Liver (tissue), 8 donors: ENCODE measurements at regions not wholly inside any gene's neighbourhood (a gene's known extent, or its start where the extent isn't known, plus 50 kb on each side); places are given as distances from the start of the nearest gene placed in this dataset.

Source experiments
- DNase-seq: peaks from one replicate; pipeline ENCODE4 v3.0.0-alpha.2; 2017; ENCODE audit warnings: low spot score
- H3K27ac ChIP-seq, 2 donors: one replicate each; pipeline ENCODE4 v1.7.0; 2013; ENCODE audit warnings: inconsistent platforms in 2 of 2, low read length in 2 of 2, control low read depth in 1 of 2, low read depth in 1 of 2, mild to moderate bottlenecking in 1 of 2
- H3K27me3 ChIP-seq, 4 donors: one replicate each; pipeline versions ENCODE4 v1.6.1 to v1.7.0; 2013; ENCODE audit warnings: low read length in 3 of 4, inconsistent platforms in 1 of 4, mild to moderate bottlenecking in 1 of 4, moderate library complexity in 1 of 4; ENCODE audit not compliant: control insufficient read depth in 4 of 4, insufficient read depth in 4 of 4
- H3K36me3 ChIP-seq, 4 donors: one replicate each; pipeline versions ENCODE4 v1.6.1 to v1.7.0; 2013; ENCODE audit warnings: low read length in 3 of 4, mild to moderate bottlenecking in 3 of 4, low read depth in 1 of 4, moderate library complexity in 1 of 4; ENCODE audit not compliant: control insufficient read depth in 4 of 4, insufficient read depth in 3 of 4
- H3K4me1 ChIP-seq, 4 donors: one replicate each; pipeline versions ENCODE4 v1.6.1 to v1.7.0; 2013; ENCODE audit warnings: low read length in 3 of 4, mild to moderate bottlenecking in 3 of 4, moderate library complexity in 1 of 4; ENCODE audit not compliant: control insufficient read depth in 4 of 4, insufficient read depth in 4 of 4
- H3K4me3 ChIP-seq, 3 donors: one replicate each; pipeline versions ENCODE4 v1.6.1 to v1.7.0; 2013; ENCODE audit warnings: low read length in 3 of 3, control low read depth in 1 of 3, low read depth in 1 of 3, mild to moderate bottlenecking in 1 of 3
- H3K9ac ChIP-seq, 2 donors: one replicate each; pipeline ENCODE4 v1.7.0; 2013; ENCODE audit warnings: low read length in 2 of 2, mild to moderate bottlenecking in 2 of 2, moderate library complexity in 2 of 2, control low read depth in 1 of 2, low read depth in 1 of 2
- H3K9me3 ChIP-seq, 4 donors: one replicate each; pipeline versions ENCODE4 v1.6.1 to v1.7.0; 2013; ENCODE audit warnings: low read length in 3 of 4; ENCODE audit not compliant: control insufficient read depth in 4 of 4
- ATF3 ChIP-seq: IDR thresholded peaks from 2 replicates; pipeline ENCODE4 v1.6.1; 2016; ENCODE audit warnings: antibody characterized with exemption
- EGR1 ChIP-seq, 2 donors: IDR thresholded peaks; 2 replicates each; pipeline ENCODE4 v1.6.1; 2016 to 2018; ENCODE audit warnings: antibody characterized with exemption in 2 of 2, low read depth in 2 of 2
- FOXA1 ChIP-seq: IDR thresholded peaks from 2 replicates; pipeline ENCODE4 v1.6.1; 2016; ENCODE audit warnings: antibody characterized with exemption
- FOXA2 ChIP-seq: IDR thresholded peaks from 2 replicates; pipeline ENCODE4 v1.6.1; 2016; ENCODE audit warnings: antibody characterized with exemption
- GABPA ChIP-seq, 2 donors: IDR thresholded peaks in 1 of 2; conservative IDR thresholded peaks in 1 of 2; 2 replicates each; pipeline ENCODE4 v1.6.1; 2016; ENCODE audit warnings: antibody characterized with exemption in 2 of 2, mild to moderate bottlenecking in 1 of 2, moderate library complexity in 1 of 2
- HNF4A ChIP-seq, 2 donors: conservative IDR thresholded peaks; 2 replicates each; pipeline ENCODE4 v1.6.1; 2016; ENCODE audit warnings: antibody characterized with exemption in 2 of 2, mild to moderate bottlenecking in 2 of 2
- HNF4G ChIP-seq: IDR thresholded peaks from 2 replicates; pipeline ENCODE4 v1.6.1; 2016; ENCODE audit warnings: antibody characterized with exemption
- JUND ChIP-seq, 2 donors: IDR thresholded peaks; 2 replicates each; pipeline ENCODE4 v1.6.1; 2016; ENCODE audit warnings: antibody characterized with exemption in 2 of 2
- MAX ChIP-seq: IDR thresholded peaks from 2 replicates; pipeline ENCODE4 v1.6.1; 2016; ENCODE audit warnings: antibody characterized with exemption
- NR2F2 ChIP-seq: IDR thresholded peaks from 2 replicates; pipeline ENCODE4 v1.6.1; 2016; ENCODE audit warnings: antibody characterized with exemption
- RAD21 ChIP-seq, 2 donors: IDR thresholded peaks; 2 replicates each; pipeline ENCODE4 v1.6.1; 2016; ENCODE audit warnings: antibody characterized with exemption in 2 of 2, mild to moderate bottlenecking in 2 of 2
- RXRA ChIP-seq, 2 donors: IDR thresholded peaks; 2 replicates each; pipeline ENCODE4 v1.6.1; 2017 to 2018; ENCODE audit warnings: antibody characterized with exemption in 2 of 2, mild to moderate bottlenecking in 1 of 2
- SP1 ChIP-seq: IDR thresholded peaks from 2 replicates; pipeline ENCODE4 v1.6.1; 2018; ENCODE audit warnings: antibody characterized with exemption, mild to moderate bottlenecking
- TAF1 ChIP-seq: conservative IDR thresholded peaks from 2 replicates; pipeline ENCODE4 v1.6.1; 2016; ENCODE audit warnings: antibody characterized with exemption, mild to moderate bottlenecking
- YY1 ChIP-seq: IDR thresholded peaks from 2 replicates; pipeline ENCODE4 v1.6.1; 2016; ENCODE audit warnings: antibody characterized with exemption, mild to moderate bottlenecking
- WGBS: extraction: QIAGEN DNeasy Blood & Tissue Kit; methylation state at CpG from one replicate; pipeline ENCODE4 v1.1.7; 2013; 5-methylcytosine and 5-hydroxymethylcytosine counted together
- TF ChIP-seq, protein P1 (sequence below): fragments of 150-350 bp; IDR thresholded peaks from 2 replicates; pipeline ENCODE4 v1.5.1; 2017; ENCODE audit warnings: improper control_type of control experiment, low read depth, low read length; ENCODE audit not compliant: missing input control
- TF ChIP-seq, protein P2 (sequence below): IDR thresholded peaks from 2 replicates; pipeline ENCODE4 v1.6.1; 2016; ENCODE audit warnings: antibody characterized with exemption
- donor health status: healthy.
- donor health status: healthy.
- donor health status: healthy.
- donor health status: healthy.
- donor health status: healthy.

DNA sequence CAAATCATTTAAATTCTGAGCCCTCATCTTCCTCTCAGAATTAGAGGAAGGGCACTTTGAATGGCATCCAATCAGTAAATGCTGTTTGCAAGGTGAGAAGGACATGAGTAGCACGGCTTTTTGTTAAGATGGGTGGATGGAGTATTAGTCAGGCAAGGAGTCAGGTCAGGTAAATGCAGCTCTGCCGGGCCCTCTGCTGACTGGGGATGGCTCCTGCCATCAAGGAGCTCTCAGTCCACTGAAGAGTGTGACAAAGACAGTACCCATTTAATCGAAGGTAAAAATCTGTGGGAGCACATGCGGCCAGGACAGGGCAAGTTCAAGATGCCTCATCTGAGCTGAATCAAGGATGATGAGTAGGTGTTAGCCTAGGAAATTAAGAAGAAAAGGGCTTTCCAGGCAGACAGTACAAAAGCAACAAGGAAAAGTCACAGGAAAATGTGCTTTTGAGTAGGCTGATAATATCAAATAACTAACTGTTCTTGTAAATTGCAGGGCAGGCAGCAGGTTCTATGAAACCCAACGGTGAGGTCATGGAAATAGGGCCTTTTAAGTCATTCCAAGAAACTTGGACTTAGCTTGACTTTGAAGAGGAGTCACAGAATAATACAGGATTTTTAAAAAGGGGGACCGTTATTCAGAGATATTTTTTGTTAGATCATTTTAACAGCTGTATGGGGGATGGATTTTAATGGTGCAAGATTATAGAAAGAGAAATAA, 670.5 kb upstream of the ARGLU1 start (continued):
- TF ChIP-seq, protein P1, sequence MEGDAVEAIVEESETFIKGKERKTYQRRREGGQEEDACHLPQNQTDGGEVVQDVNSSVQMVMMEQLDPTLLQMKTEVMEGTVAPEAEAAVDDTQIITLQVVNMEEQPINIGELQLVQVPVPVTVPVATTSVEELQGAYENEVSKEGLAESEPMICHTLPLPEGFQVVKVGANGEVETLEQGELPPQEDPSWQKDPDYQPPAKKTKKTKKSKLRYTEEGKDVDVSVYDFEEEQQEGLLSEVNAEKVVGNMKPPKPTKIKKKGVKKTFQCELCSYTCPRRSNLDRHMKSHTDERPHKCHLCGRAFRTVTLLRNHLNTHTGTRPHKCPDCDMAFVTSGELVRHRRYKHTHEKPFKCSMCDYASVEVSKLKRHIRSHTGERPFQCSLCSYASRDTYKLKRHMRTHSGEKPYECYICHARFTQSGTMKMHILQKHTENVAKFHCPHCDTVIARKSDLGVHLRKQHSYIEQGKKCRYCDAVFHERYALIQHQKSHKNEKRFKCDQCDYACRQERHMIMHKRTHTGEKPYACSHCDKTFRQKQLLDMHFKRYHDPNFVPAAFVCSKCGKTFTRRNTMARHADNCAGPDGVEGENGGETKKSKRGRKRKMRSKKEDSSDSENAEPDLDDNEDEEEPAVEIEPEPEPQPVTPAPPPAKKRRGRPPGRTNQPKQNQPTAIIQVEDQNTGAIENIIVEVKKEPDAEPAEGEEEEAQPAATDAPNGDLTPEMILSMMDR, result no peak
- TF ChIP-seq GABPA (IDR thresholded peaks at IDR 0.05 in 1 of 2, conservative IDR thresholded peaks at IDR 0.05 in 1 of 2), result no peak
- TF ChIP-seq TAF1, result no peak
- no peak for TF ChIP-seq YY1
- TF ChIP-seq HNF4A (conservative IDR thresholded peaks at IDR 0.05), result no peak
- TF ChIP-seq SP1, result no peak

- no peaks in the 10 kb centered on the region for H3K9me3 ChIP-seq
- TF ChIP-seq SP1, result no peak
- TF ChIP-seq EGR1 (IDR thresholded peaks at IDR 0.05; ENCODE audit: low read depth in 2 of 2), result no peak
- TF ChIP-seq ATF3, result no peak
- no peak for TF ChIP-seq HNF4G
- TF ChIP-seq, protein P2, sequence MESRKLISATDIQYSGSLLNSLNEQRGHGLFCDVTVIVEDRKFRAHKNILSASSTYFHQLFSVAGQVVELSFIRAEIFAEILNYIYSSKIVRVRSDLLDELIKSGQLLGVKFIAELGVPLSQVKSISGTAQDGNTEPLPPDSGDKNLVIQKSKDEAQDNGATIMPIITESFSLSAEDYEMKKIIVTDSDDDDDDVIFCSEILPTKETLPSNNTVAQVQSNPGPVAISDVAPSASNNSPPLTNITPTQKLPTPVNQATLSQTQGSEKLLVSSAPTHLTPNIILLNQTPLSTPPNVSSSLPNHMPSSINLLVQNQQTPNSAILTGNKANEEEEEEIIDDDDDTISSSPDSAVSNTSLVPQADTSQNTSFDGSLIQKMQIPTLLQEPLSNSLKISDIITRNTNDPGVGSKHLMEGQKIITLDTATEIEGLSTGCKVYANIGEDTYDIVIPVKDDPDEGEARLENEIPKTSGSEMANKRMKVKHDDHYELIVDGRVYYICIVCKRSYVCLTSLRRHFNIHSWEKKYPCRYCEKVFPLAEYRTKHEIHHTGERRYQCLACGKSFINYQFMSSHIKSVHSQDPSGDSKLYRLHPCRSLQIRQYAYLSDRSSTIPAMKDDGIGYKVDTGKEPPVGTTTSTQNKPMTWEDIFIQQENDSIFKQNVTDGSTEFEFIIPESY, result no peak
- TF ChIP-seq NR2F2, result no peak
- TF ChIP-seq TAF1, result no peak
- TF ChIP-seq FOXA2, result no peak
- no peak for TF ChIP-seq MAX
- no peak for TF ChIP-seq HNF4A (conservative IDR thresholded peaks at IDR 0.05)
- no peak for TF ChIP-seq RAD21 (IDR thresholded peaks at IDR 0.05)
- TF ChIP-seq RXRA (IDR thresholded peaks at IDR 0.05), result no peak
- no peak for TF ChIP-seq YY1
- TF ChIP-seq JUND (IDR thresholded peaks at IDR 0.05), result no peak
- no peaks in the 10 kb centered on the region for H3K27me3 ChIP-seq
- WGBS, result 44% methylated on average over 12 of the region's 12 CpGs
- no peak overlapping the region for H3K9ac ChIP-seq
- DNase-seq, result no peak
- H3K4me3 ChIP-seq, result no peak overlapping the region
- H3K36me3 ChIP-seq, result no peaks in the 10 kb centered on the region
- no peak overlapping the region for H3K27ac ChIP-seq
- H3K4me1 ChIP-seq, result no peaks in the 10 kb centered on the region
These were observed 666.6 kb upstream of the ARGLU1 start for GRCh38 chr13:107234319-107235073.

GRCh38 chr13:107233541-107233940, 665.6 kb upstream of the ARGLU1 start:
- H3K4me3 ChIP-seq, result no peak overlapping the region
- no peak overlapping the region for H3K27ac ChIP-seq
- WGBS, result 46% methylated on average over 2 of the region's 2 CpGs
- H3K9me3 ChIP-seq, result no peaks in the 10 kb centered on the region
- no peaks in the 10 kb centered on the region for H3K36me3 ChIP-seq
- H3K4me1 ChIP-seq, result no peaks in the 10 kb centered on the region
- H3K27me3 ChIP-seq, result no peaks in the 10 kb centered on the region
- no peak for DNase-seq
- no peak overlapping the region for H3K9ac ChIP-seq
- TF ChIP-seq EGR1 (IDR thresholded peaks at IDR 0.05; ENCODE audit: low read depth in 2 of 2), result no peak
- no peak for TF ChIP-seq RAD21 (IDR thresholded peaks at IDR 0.05)
- TF ChIP-seq GABPA (IDR thresholded peaks at IDR 0.05 in 1 of 2, conservative IDR thresholded peaks at IDR 0.05 in 1 of 2), result no peak
- no peak for TF ChIP-seq HNF4G
- TF ChIP-seq RXRA (IDR thresholded peaks at IDR 0.05), result no peak
- TF ChIP-seq SP1, result no peak
- no peak for TF ChIP-seq JUND (IDR thresholded peaks at IDR 0.05)
- no peak for TF ChIP-seq NR2F2
- no peak for TF ChIP-seq FOXA1
- TF ChIP-seq, protein P2, result no peak
- TF ChIP-seq YY1, result no peak
- TF ChIP-seq ATF3, result no peak
- TF ChIP-seq, protein P1, result no peak
